Osteocyte (in vitro differentiated cells): ENCODE measurements at regions not wholly inside any gene's neighbourhood (a gene's known extent, or its start where the extent isn't known, plus 50 kb on each side); places are given as distances from the start of the nearest gene placed in this dataset.
"Not testable (repeated sequence)": the region's sequence is repeated elsewhere in the genome, so short reads cannot be mapped to it uniquely, and the experiment has no call there.

Source experiments
- DNase-seq: peaks from one replicate; pipeline ENCODE4 v3.0.0; 2021; ENCODE audit warnings: mixed read lengths; ENCODE audit not compliant: unreplicated experiment; ENCODE audit errors: extremely low spot score
- H3K27ac Mint-ChIP-seq: one replicate; pipeline ENCODE4 v1.8.0; 2021; ENCODE audit warnings: mild to moderate bottlenecking, mixed read lengths; ENCODE audit not compliant: unreplicated experiment
- H3K27me3 Mint-ChIP-seq: one replicate; pipeline ENCODE4 v1.8.0; 2021; ENCODE audit warnings: mixed read lengths; ENCODE audit not compliant: unreplicated experiment
- H3K36me3 Mint-ChIP-seq: one replicate; pipeline ENCODE4 v1.8.0; 2021; ENCODE audit warnings: mixed read lengths; ENCODE audit not compliant: unreplicated experiment
- H3K4me1 Mint-ChIP-seq: one replicate; pipeline ENCODE4 v1.8.0; 2021; ENCODE audit warnings: mixed read lengths; ENCODE audit not compliant: unreplicated experiment
- H3K4me3 Mint-ChIP-seq: one replicate; pipeline ENCODE4 v1.8.0; 2021; ENCODE audit warnings: mild to moderate bottlenecking, moderate library complexity, mixed read lengths; ENCODE audit not compliant: unreplicated experiment
- H3K9me3 Mint-ChIP-seq: one replicate; pipeline ENCODE4 v1.8.0; 2021; ENCODE audit warnings: mixed read lengths; ENCODE audit not compliant: unreplicated experiment

DNA sequence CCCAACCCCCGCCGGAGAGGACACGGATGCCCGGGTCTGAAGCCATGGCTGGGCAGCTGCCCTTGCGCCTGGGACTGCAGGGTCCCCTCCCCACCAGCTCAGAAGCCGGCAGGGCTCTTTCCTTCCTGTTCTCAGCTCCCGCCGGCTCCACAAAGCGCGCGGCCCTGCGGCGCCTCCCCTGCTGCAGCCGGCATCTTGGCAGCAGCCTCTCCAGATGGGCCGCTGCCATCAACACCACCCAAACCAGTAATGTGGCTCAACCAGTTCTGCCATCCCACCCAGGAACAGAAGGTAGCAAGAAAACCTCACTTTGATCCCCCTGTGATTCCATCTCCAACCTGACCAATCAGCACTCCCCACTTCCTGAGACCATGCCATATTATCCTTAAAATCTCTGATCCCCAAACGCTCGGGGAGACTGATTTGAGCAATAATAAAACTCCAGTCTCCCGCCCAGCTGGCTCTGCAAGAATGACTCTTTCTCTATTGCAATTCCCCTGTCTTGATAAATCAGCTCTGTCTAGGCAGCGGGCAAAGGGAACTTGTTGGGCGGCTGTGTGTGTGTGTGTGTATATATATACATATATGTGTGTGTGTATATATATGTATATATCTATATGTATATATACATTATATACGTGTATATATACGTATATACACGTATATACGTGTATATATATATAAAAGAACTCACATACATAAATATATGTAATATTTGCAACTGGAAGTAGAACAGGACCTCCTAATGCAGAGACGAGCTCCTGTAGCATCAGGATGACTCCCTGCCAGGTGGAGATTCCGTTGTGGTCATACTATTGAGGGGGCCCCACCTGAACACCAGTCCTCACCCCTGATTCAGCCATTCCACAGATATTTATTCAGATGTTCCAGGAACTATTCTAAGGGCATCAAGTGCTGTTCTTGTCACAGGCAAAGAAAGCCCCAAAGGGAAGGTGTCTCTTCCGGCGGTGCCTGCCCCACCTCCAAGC lies 1674.9 kb downstream of the SPATA31A7 start:
- H3K27ac Mint-ChIP-seq, H3K4me1 Mint-ChIP-seq, H3K9me3 Mint-ChIP-seq, H3K36me3 Mint-ChIP-seq: not testable (repeated sequence)
- Mint-ChIP-seq H3K27me3 (peaks cover 46% of the 10 kb centered on the region), H3K4me3 (peak overlapping the region; percentile 48)
- peak; percentile 88 for DNase-seq

DNA sequence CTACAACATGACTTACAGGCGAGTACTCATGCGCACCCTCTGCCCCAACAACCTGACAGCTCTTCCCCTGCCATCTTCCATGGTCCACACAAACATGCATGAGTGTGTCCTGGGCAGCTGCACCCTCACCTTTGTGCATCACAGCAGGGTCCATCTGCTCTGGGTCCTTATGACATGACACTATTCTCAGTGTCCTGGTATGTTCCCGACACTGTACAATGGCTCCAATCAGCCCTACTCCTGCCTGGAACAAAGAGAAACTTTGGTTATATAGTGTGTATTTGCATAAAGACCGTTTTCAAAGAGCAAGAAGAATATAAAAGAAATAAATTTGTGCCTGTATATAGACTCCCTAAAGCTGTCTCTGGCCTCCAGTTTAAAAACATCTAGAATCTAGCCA lies 1679.2 kb downstream of the SPATA31A7 start:
- H3K36me3 Mint-ChIP-seq, H3K4me1 Mint-ChIP-seq, H3K4me3 Mint-ChIP-seq, H3K9me3 Mint-ChIP-seq, DNase-seq, H3K27ac Mint-ChIP-seq: not testable (repeated sequence)
- peaks cover 52% of the 10 kb centered on the region for H3K27me3 Mint-ChIP-seq

DNA sequence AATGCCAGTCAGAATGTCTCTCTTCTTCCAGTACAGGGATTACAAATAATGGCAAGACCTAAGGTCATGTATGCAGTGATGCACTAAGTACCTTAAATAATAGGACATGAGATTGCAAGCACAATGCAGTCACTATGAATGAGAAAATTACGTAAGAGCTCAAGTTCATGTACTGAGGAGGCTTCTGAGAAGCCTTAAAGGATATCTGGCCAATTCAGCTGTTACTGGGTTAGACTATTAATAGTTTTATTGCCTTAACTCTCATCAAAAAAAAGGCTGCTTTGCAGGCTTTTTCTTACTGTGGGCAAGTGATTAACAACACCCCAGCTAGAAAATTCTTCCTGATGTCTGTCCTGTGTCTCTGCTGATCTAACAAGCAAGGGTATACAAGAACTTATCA lies 1681.9 kb downstream of the SPATA31A7 start:
- peaks cover 37% of the 10 kb centered on the region for H3K27me3 Mint-ChIP-seq
- not testable (repeated sequence) for H3K36me3 Mint-ChIP-seq, H3K9me3 Mint-ChIP-seq, H3K4me1 Mint-ChIP-seq, H3K27ac Mint-ChIP-seq, H3K4me3 Mint-ChIP-seq, DNase-seq

DNA sequence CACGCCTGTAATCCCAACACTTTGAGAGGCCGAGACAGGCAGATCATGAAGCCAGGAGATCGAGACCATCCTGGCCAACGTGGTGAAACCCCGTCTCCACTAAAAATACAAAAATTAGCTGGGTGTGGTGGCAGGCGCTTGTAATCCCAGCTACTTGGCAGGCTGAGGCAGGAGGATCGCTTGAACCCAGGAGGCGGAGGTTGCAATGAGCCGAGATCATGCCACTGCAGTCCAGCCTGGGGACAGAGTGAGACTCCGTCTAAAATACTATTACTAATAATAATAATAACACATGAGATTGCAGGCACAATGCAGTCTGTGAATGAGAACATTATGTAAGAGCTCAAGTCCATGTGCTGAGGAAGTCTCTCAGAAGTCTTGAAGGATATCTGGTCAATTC lies 1684.4 kb downstream of the SPATA31A7 start:
- not testable (repeated sequence) for H3K36me3 Mint-ChIP-seq, H3K4me1 Mint-ChIP-seq, H3K9me3 Mint-ChIP-seq, H3K27ac Mint-ChIP-seq, DNase-seq, H3K4me3 Mint-ChIP-seq
- H3K27me3 Mint-ChIP-seq: peaks cover 23% of the 10 kb centered on the region

DNA sequence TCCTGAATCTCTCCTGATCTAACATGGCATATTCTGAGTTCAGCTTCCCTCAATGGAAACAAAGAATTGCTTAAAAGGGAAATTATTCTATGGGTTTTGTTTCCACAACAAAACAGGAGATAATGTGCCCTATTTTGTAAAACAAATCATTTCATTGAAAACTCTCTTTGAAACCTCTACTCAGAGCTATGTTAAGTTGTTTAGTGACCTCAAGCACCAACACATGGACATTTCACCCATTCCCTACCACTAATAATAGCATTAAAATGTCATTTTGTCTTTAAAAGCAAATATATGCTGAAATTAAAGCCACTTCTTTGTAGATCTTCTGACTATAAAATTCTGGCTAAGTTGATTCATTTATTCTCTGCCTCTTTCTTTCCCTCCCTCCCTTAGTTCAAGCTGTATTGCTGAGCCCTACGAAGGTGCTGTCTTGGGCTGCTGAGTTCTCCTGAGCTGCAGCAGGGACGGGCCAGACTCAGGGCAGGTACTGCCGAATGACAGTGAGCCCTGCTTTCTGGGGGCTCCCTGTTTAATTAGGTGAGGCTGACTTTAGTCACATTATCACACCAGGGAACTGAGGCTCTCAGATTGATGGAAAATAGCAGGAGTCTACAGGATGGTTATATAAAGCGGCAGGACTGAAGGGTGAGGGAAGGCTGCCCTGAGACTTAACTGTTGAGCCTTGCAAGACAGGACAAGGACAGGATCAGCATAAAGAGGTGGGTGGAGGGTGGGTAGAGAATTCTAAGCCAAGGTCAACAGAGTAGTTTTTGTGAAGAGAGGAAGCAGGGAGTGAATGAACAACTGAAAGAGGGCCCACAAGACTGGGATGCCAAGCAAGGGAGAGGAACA lies 1685.1 kb downstream of the SPATA31A7 start:
- not testable (repeated sequence) for H3K27ac Mint-ChIP-seq, DNase-seq, H3K4me3 Mint-ChIP-seq, H3K36me3 Mint-ChIP-seq, H3K9me3 Mint-ChIP-seq, H3K4me1 Mint-ChIP-seq
- peaks cover 23% of the 10 kb centered on the region for H3K27me3 Mint-ChIP-seq

DNA sequence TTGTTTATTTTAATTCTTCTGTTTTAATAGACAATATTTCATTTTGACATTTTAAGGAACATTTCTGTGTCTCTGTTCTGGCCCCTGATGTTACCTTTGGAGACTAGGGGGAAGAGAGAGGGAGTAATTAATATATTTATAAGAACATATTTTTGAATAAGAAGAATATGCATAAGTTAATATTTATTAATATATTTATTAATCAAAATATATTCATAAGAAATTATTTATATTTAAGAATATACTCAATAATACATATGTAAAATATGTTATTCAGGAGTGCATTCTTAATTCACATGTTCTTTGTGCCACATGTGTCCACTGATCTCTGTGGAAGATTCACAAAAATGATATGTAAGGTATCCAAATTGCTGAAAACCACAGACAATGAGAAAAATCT lies 1687.7 kb downstream of the SPATA31A7 start:
- not testable (repeated sequence) for H3K36me3 Mint-ChIP-seq, H3K4me3 Mint-ChIP-seq, DNase-seq, H3K9me3 Mint-ChIP-seq, H3K27ac Mint-ChIP-seq, H3K4me1 Mint-ChIP-seq
- peaks cover 16% of the 10 kb centered on the region for H3K27me3 Mint-ChIP-seq

DNA sequence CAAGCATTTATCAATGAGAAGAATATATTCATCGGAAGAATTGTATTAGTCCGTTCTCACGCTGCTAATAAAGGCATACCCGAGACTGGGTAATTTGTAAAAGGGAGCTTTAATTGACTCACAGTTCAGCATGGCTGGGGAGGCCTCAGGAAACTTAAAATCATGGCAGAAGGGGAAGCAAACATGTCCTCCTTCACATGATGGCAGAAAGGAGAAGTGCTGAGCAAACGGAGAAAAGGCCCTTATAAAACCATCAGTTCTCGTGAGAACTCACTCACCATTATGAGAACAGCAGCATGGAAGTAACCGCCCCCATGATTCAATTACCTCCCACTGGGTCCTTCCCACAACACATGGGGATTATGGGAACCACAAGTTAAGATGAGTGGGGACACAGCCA lies 1688.2 kb downstream of the SPATA31A7 start:
- H3K4me1 Mint-ChIP-seq, H3K4me3 Mint-ChIP-seq: not testable (repeated sequence)

DNA sequence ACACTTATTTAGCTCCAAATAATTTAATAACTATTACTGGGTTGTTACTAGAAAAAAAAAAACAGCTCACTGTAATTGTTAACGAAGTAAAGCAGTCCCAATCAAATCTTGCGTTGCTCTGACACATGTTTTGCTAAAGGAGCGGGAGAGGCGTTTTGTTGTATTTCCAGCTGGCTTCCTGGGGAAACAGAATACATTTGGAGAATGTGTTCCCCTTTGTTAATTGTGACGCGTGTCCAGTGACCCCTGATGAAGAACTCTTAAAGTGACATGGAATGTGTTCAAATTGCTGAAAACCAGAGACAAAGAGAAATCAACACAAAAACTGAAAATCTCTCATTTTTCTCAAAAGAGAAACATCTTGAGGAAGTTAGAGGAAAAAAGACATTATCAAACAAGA lies 1690.6 kb downstream of the SPATA31A7 start:
- not testable (repeated sequence) for H3K27me3 Mint-ChIP-seq, H3K36me3 Mint-ChIP-seq

More for the DNA sequence above, 1688.2 kb downstream of the SPATA31A7 start:
- peaks cover 16% of the 10 kb centered on the region for H3K27me3 Mint-ChIP-seq
- not testable (repeated sequence) for H3K9me3 Mint-ChIP-seq, H3K36me3 Mint-ChIP-seq, H3K27ac Mint-ChIP-seq, DNase-seq

DNA sequence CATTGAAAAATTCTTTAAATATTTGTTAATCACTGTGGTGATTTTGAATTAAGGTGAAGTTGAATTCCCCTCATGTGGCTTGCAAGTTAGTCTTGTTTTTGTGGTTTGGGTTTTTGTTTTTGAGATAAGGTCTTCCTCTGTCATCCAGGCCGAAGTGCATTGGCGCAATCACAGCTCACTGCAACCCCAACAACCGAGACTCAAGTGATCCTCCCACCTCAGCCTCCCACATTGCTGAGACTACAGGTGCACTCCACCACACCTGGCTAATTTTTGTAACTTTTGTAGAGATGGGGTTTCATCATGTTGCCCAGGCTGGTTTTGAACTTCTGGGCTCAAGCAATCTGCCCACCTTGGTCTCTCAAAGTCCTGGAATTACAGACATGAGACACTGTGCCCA lies 1691.1 kb downstream of the SPATA31A7 start:
- H3K27ac Mint-ChIP-seq, DNase-seq, H3K27me3 Mint-ChIP-seq, H3K36me3 Mint-ChIP-seq, H3K4me3 Mint-ChIP-seq, H3K9me3 Mint-ChIP-seq, H3K4me1 Mint-ChIP-seq: not testable (repeated sequence)

More for the DNA sequence above, 1690.6 kb downstream of the SPATA31A7 start:
- DNase-seq, H3K4me1 Mint-ChIP-seq, H3K9me3 Mint-ChIP-seq, H3K4me3 Mint-ChIP-seq, H3K27ac Mint-ChIP-seq: not testable (repeated sequence)

DNA sequence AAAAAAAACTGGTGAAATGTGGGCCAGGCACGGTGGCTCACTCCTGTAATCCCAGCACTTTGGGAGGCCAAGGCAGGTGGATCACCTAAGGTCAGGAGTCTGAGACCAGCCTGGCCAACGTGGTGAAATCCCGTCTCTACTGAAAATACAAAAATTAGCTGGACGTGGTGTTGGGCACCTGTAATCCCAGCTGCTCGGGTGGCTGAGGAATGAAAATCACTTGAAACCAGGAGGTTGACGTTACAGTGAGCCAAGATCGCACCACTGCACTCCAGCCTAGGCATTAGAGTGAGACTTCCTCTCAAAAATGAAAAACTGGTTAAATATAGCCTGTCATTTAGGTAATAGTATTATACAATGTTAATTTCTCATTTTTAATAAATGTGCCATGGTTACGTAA lies 1692.0 kb downstream of the SPATA31A7 start:
- H3K36me3 Mint-ChIP-seq, H3K27ac Mint-ChIP-seq, H3K4me1 Mint-ChIP-seq, H3K4me3 Mint-ChIP-seq, DNase-seq, H3K27me3 Mint-ChIP-seq, H3K9me3 Mint-ChIP-seq: not testable (repeated sequence)

DNA sequence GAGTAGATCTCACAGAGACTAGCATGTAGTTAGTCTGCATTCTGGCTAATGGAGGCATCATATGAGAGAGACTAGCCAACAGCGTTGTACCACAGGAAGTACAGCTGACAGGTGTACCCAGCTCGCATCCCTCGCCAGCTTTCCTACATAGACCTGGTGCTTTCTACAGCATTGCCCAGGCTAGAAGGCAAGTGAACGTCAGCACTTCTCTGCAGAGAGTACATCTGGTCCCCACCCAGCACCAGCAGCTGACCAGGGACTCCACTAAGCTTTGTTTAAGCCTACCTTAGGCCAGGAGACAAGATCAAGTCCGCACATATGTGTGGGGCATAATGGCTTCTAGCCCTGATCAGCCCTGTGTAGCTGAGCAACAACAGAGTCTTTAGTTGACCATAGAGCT lies 1692.9 kb downstream of the SPATA31A7 start:
- not testable (repeated sequence) for H3K27ac Mint-ChIP-seq, DNase-seq, H3K27me3 Mint-ChIP-seq, H3K4me3 Mint-ChIP-seq, H3K4me1 Mint-ChIP-seq, H3K9me3 Mint-ChIP-seq, H3K36me3 Mint-ChIP-seq

DNA sequence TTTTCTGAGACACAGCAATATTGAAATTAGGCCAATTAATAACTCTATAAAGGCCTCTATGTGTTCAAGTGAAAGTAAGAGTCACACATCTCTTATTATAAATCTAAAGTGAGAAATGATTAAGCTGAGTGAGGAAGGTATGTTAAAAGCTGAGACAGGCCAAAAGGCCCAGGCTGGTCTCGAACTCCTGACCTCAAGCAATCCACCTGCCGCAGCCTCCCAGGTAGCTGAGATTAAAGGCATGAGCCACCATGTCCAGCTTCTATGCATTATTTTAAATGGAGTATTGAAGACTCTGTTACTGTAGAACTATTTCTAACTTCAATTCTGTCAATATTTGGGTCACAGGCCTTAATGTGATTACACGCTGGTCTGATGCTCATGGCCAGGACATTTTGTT lies 1706.9 kb downstream of the SPATA31A7 start:
- H3K27me3 Mint-ChIP-seq, H3K27ac Mint-ChIP-seq, DNase-seq, H3K9me3 Mint-ChIP-seq, H3K36me3 Mint-ChIP-seq, H3K4me3 Mint-ChIP-seq, H3K4me1 Mint-ChIP-seq: not testable (repeated sequence)
